Keratinocyte (primary cell): ENCODE measurements at regions not wholly inside any gene's neighbourhood (a gene's known extent, or its start where the extent isn't known, plus 50 kb on each side); places are given as distances from the start of the nearest gene placed in this dataset.

Experiments
- DNase-seq: peaks from one replicate; pipeline ENCODE4 v3.0.0-alpha.2; 2011; ENCODE audit warnings: low read depth, missing footprints, low spot score
- FAIRE-seq: peaks from 2 replicates; lab custom pipeline; 2011; peaks lifted over from hg19 to GRCh38; lab: Jason Lieb, UNC
- H2AFZ ChIP-seq: 2 replicates; pipeline ENCODE4 v1.6.0; 2012; ENCODE audit warnings: low read length, control low read depth, inconsistent platforms; ENCODE audit not compliant: control insufficient read depth
- H3K27ac ChIP-seq: 2 replicates; pipeline ENCODE4 v1.5.1; 2011; ENCODE audit warnings: low read length; ENCODE audit not compliant: control insufficient read depth, insufficient read depth
- H3K27me3 ChIP-seq: 3 replicates; pipeline ENCODE4 v1.6.0; 2011; ENCODE audit warnings: low read length; ENCODE audit not compliant: control insufficient read depth, insufficient read depth; ENCODE audit errors: extremely low read depth
- H3K36me3 ChIP-seq, 2 experiments: 2 replicates in 1 of 2; 3 replicates in 1 of 2; pipeline ENCODE4 v1.5.1; 2011; ENCODE audit warnings: low read length in 2 of 2, mild to moderate bottlenecking in 1 of 2; ENCODE audit not compliant: control insufficient read depth in 2 of 2, insufficient read depth in 2 of 2; ENCODE audit errors: extremely low read depth in 1 of 2
- H3K4me1 ChIP-seq: 3 replicates; pipeline ENCODE4 v1.5.1; 2011; ENCODE audit warnings: low read length; ENCODE audit not compliant: control insufficient read depth, insufficient read depth; ENCODE audit errors: extremely low read depth
- H3K4me2 ChIP-seq: 3 replicates; pipeline ENCODE4 v1.6.0; 2011; ENCODE audit warnings: low read depth, low read length; ENCODE audit not compliant: control insufficient read depth, insufficient read depth; ENCODE audit errors: extremely low read depth
- H3K4me3 ChIP-seq, 3 experiments: fragments of 200-600 bp in 1 of 3; sonication (generic) in 1 of 3; 2 replicates in 2 of 3; 3 replicates in 1 of 3; pipeline ENCODE4 v1.5.1; 2011 to 2016; ENCODE audit warnings: low read length in 3 of 3, mild to moderate bottlenecking in 3 of 3, control low read depth in 2 of 3, inconsistent platforms in 1 of 3, low read depth in 1 of 3, mixed read lengths in 1 of 3, mixed run types in 1 of 3, moderate library complexity in 1 of 3; ENCODE audit not compliant: control insufficient read depth in 2 of 3, insufficient read depth in 2 of 3; ENCODE audit errors: extremely low read depth in 1 of 3
- H3K79me2 ChIP-seq: 2 replicates; pipeline ENCODE4 v1.6.0; 2012; ENCODE audit warnings: low read length; ENCODE audit not compliant: control insufficient read depth, insufficient read depth
- H3K9ac ChIP-seq: 3 replicates; pipeline ENCODE4 v1.6.0; 2011; ENCODE audit warnings: low read length; ENCODE audit not compliant: control insufficient read depth, insufficient read depth; ENCODE audit errors: extremely low read depth
- H3K9me1 ChIP-seq: 3 replicates; pipeline ENCODE4 v1.6.0; 2011; ENCODE audit warnings: low read length; ENCODE audit not compliant: control insufficient read depth, insufficient read depth; ENCODE audit errors: extremely low read depth
- H3K9me3 ChIP-seq: 2 replicates; pipeline ENCODE4 v1.5.1; 2012; ENCODE audit warnings: low read depth, low read length; ENCODE audit not compliant: control insufficient read depth
- H4K20me1 ChIP-seq: 3 replicates; pipeline ENCODE4 v1.6.0; 2011; ENCODE audit warnings: low read length; ENCODE audit not compliant: control insufficient read depth, insufficient read depth; ENCODE audit errors: extremely low read depth
- EZH2 ChIP-seq: IDR thresholded peaks from one replicate; pipeline ENCODE4 v1.6.1; 2012; ENCODE audit warnings: inconsistent platforms, mild to moderate bottlenecking, low read length, moderate library complexity
- dilution Hi-C: fragments of 300-500 bp; cut with MboI; formaldehyde crosslinking; loops from one replicate; pipeline ENCODE4 v1.7.0; 2020; ENCODE audit warnings: low sequenced_read_pairs; ENCODE audit not compliant: extremely low pct_ligation_motif_present
- TF ChIP-seq, protein P1 (sequence below), 3 experiments: IDR thresholded peaks in 1 of 3; conservative IDR thresholded peaks in 1 of 3; optimal IDR thresholded peaks in 1 of 3; 2 replicates in 2 of 3; 3 replicates in 1 of 3; pipeline versions ENCODE3 to v1.5.1; 2011; ENCODE audit warnings: low read length in 3 of 3, mild to moderate bottlenecking in 3 of 3, moderate library complexity in 2 of 3, control low read depth in 1 of 3, inconsistent platforms in 1 of 3; ENCODE audit not compliant: insufficient read depth in 2 of 3; ENCODE audit errors: extremely low read depth in 1 of 3

- H3K9me3 ChIP-seq, result no peaks in the 10 kb centered on the region
- dilution Hi-C loops, result no loop called here
- H3K4me3 ChIP-seq, result no peak overlapping the region
- H4K20me1 ChIP-seq, result no peaks in the 10 kb centered on the region
- H3K9ac ChIP-seq, result no peak overlapping the region
- DNase-seq (no peak), FAIRE-seq (no peak)
- no peaks in the 10 kb centered on the region for H3K79me2 ChIP-seq
- H2AFZ ChIP-seq, result no peak overlapping the region
- H3K9me1 ChIP-seq, result no peaks in the 10 kb centered on the region
- H3K27me3 ChIP-seq, result peaks cover 21% of the 10 kb centered on the region
- peaks cover 5% of the 10 kb centered on the region for H3K4me1 ChIP-seq
- TF ChIP-seq EZH2, result no peak
- TF ChIP-seq, protein P1, sequence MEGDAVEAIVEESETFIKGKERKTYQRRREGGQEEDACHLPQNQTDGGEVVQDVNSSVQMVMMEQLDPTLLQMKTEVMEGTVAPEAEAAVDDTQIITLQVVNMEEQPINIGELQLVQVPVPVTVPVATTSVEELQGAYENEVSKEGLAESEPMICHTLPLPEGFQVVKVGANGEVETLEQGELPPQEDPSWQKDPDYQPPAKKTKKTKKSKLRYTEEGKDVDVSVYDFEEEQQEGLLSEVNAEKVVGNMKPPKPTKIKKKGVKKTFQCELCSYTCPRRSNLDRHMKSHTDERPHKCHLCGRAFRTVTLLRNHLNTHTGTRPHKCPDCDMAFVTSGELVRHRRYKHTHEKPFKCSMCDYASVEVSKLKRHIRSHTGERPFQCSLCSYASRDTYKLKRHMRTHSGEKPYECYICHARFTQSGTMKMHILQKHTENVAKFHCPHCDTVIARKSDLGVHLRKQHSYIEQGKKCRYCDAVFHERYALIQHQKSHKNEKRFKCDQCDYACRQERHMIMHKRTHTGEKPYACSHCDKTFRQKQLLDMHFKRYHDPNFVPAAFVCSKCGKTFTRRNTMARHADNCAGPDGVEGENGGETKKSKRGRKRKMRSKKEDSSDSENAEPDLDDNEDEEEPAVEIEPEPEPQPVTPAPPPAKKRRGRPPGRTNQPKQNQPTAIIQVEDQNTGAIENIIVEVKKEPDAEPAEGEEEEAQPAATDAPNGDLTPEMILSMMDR (optimal IDR thresholded peaks at IDR 0.05 in 1 of 3, IDR thresholded peaks at IDR 0.05 in 1 of 3, conservative IDR thresholded peaks at IDR 0.05 in 1 of 3; ENCODE audit: extremely low read depth in 1 of 3, insufficient read depth in 2 of 3, low read length in 3 of 3), result no peak
- no peaks in the 10 kb centered on the region for H3K36me3 ChIP-seq
- no peak overlapping the region for H3K27ac ChIP-seq
- no peak overlapping the region for H3K4me2 ChIP-seq
These were observed 103.3 kb upstream of the ID2 start for GRCh38 chr2:8578335-8579244.

DNA sequence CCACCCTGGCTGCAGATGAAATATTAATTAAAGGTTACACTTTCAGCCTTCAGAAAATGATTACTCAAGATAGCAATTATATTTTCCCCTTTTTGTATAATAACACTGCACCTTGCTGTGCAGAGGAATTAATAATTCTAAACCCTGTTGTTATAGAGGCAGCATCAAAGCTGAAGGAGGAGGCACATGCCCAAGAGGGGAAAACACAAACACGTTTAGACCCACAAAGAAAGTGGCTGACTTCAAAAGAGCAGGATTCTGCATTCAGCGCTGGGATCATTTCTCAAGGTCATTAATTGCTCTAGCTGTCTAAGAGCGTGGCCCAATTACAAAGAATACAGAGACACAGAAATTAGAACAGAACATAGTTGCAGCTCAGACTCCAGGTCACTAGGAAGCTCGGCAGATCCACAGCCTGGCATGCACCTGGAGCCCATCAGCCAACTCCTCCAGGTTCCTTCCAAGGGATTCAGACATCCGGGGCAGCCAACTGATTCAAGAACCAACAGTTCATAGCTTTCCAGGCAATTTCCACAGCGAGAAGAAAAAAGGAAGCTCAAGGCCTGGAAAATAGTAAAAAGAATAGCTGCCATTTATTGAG is 102.3 kb upstream of the ID2 start:
- no peak overlapping the region for H2AFZ ChIP-seq
- dilution Hi-C loops, result no loop called here
- no peak for TF ChIP-seq EZH2
- TF ChIP-seq, protein P1 (optimal IDR thresholded peaks at IDR 0.05 in 1 of 3, IDR thresholded peaks at IDR 0.05 in 1 of 3, conservative IDR thresholded peaks at IDR 0.05 in 1 of 3; ENCODE audit: extremely low read depth in 1 of 3, insufficient read depth in 2 of 3, low read length in 3 of 3), result no peak

More for the DNA sequence above, 102.3 kb upstream of the ID2 start:
- H3K27me3 ChIP-seq, result peaks cover 19% of the 10 kb centered on the region
- H3K27ac ChIP-seq, result no peak overlapping the region
- no peaks in the 10 kb centered on the region for H3K36me3 ChIP-seq
- H3K4me3 ChIP-seq, result no peak overlapping the region
- H3K9me1 ChIP-seq, result no peaks in the 10 kb centered on the region
- no peaks in the 10 kb centered on the region for H4K20me1 ChIP-seq
- no peak overlapping the region for H3K4me2 ChIP-seq
- FAIRE-seq (no peak), DNase-seq (no peak)
- no peak overlapping the region for H3K9ac ChIP-seq
- no peaks in the 10 kb centered on the region for H3K79me2 ChIP-seq
- H3K9me3 ChIP-seq, result no peaks in the 10 kb centered on the region
- H3K4me1 ChIP-seq, result peaks cover 3% of the 10 kb centered on the region
